ENCODE measurements at regions not wholly inside any gene's neighbourhood (a gene's known extent, or its start where the extent isn't known, plus 50 kb on each side); places are given as distances from the start of the nearest gene placed in this dataset.

DNA sequence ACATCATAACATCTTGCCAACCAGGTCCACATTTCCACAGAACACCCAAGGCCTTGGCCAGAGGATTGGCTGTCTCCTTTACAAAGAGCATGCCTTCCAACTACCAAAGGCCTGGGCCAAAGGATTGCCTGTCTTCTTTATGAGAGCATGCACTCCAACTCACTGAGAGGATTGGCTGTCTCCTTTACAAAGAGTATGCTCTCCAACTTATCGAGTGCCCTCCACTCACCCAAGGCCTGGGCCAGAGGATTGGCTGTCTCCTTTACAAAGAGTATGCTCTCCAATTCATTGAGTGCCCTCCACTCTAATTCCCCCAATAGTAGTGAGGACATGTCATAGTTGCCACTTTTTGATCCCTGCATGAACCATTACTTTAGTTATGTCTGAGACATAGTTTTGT is 79.9 kb upstream of the TAS2R1 start (continued):
- no peak for TF ChIP-seq ZFX (IDR thresholded peaks at IDR 0.05)
- TF ChIP-seq CBX3 (IDR thresholded peaks at IDR 0.05; ENCODE audit: low read depth), result no peak
- TF ChIP-seq FOSL1 (IDR thresholded peaks at IDR 0.05; ENCODE audit: low read depth), result no peak
- no peak for TF ChIP-seq SP1 (IDR thresholded peaks at IDR 0.05; ENCODE audit: low read depth)
- TF ChIP-seq ZNF274 (IDR thresholded peaks at IDR 0.05; ENCODE audit: low read depth, low read length), result no peak
- TF ChIP-seq EGR1 (IDR thresholded peaks at IDR 0.05; ENCODE audit: low read depth), result no peak
- no peak for TF ChIP-seq POLR2A (IDR thresholded peaks at IDR 0.05; ENCODE audit: borderline replicate concordance, extremely low read depth, insufficient read depth, insufficient read length)
- TF ChIP-seq SRF (IDR thresholded peaks at IDR 0.05; ENCODE audit: low read depth), result no peak

DNA sequence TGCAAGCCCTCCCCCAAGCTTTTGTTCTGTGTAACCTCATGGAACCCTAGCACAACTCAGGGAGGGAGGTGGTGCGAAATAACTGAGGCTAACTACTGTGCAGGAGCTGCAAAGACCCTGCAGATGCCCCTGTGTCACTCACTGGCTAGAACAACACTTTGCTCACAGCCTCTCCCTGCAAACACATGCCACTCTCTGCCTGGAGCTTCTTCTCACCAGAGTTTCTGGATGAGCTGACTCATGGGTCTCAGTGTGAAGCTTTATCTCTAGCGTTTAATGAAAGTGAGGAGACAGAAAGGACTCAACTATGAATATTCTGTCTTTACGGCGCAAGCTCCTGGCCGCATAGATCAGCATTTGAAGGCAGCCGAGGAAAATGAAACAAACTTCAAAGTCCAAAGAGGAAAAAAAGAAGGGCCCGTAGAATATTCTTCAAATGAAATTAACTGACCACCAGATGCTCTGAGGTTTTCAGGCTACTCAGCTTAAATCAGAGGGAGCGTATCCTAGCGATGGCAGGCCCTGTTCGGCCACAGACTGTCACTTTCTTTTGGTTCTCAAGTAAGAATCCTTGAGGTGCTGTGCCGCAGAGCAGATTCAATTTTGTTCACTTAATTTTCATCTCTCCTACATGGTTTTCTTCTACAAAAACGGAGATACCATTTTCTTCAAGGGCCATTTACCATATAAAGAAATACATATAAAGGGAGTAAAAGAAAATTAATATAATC is 77.7 kb upstream of the TAS2R1 start:
- CTCF ChIA-PET, result no interaction called here
- TF ChIP-seq ELF1 (IDR thresholded peaks at IDR 0.05; ENCODE audit: borderline replicate concordance, low read depth), result no peak
- no peaks in the 10 kb centered on the region for H3K9me3 ChIP-seq (ENCODE audit: control insufficient read depth in 1 of 2, insufficient read depth in 1 of 2, low read depth in 1 of 2, low read length in 2 of 2)
- DNase-seq (ENCODE audit: low read depth, low spot score) (no peak), ATAC-seq (no peak)
- no TSS peak for BruUV-seq (replicated peaks)
- H3K4me1 ChIP-seq (ENCODE audit: control insufficient read depth in 1 of 2, insufficient read depth in 2 of 2, low read length in 2 of 2), result no peaks in the 10 kb centered on the region
- POLR2A ChIA-PET, result no interaction called here
- H2AFZ ChIP-seq (ENCODE audit: low read depth, low read length, poor library complexity, severe bottlenecking), result no peak overlapping the region
- no peak overlapping the region for H3K4me2 ChIP-seq (ENCODE audit: low read length)
- no peaks in the 10 kb centered on the region for H3K9me2 ChIP-seq (ENCODE audit: insufficient read depth)
- H4K20me1 ChIP-seq (ENCODE audit: insufficient read depth), result no peaks in the 10 kb centered on the region
- intact Hi-C loops (cut with micrococcal nuclease), result no loop called here
- H3K27ac ChIP-seq (ENCODE audit: low read depth, low read length), result no peak overlapping the region
- H3K4me3 ChIP-seq (replicated peaks in 1 of 2; ENCODE audit: low read depth in 1 of 2, low read length in 2 of 2), result no peak overlapping the region
- H3K36me3 ChIP-seq (ENCODE audit: control insufficient read depth in 1 of 2, insufficient read depth in 2 of 2, low read length in 2 of 2), result no peaks in the 10 kb centered on the region
- no peak overlapping the region for H3K9ac ChIP-seq (ENCODE audit: low read length)
- H3K79me2 ChIP-seq (ENCODE audit: insufficient read depth, low read length), result no peaks in the 10 kb centered on the region
- no peaks in the 10 kb centered on the region for H3K27me3 ChIP-seq (ENCODE audit: insufficient read depth, low read length)
- RAD21 ChIA-PET (ENCODE audit: low non-redundant PET in 1 of 2, low total read pairs in 2 of 2, uncharacterized antibody in 2 of 2, unreplicated experiment in 2 of 2), result no interaction called here

DNA sequence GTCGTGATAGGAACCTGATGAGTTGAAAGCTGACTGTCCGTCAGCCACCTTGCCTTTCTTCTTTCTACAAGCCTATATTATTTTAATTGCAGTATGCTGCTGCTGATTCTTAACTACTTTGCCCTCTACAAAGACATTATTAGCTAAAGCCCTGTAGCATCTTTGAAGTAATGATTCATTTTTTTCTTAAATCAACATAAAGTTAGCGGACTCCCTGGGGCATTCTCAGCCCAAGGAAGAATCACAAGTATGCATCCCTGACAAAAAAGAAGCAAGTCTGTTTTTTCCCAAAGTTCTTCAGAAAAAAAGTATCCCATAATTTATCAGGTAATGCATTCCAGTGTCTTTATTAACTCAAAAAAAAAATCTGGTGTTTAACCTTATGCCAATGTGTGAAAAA is 69.5 kb upstream of the TAS2R1 start:
- ChIA-PET POLR2A (no interaction called here), CTCF (no interaction called here), RAD21 (ENCODE audit: low non-redundant PET in 1 of 2, low total read pairs in 2 of 2, uncharacterized antibody in 2 of 2, unreplicated experiment in 2 of 2) (no interaction called here)
- Histone ChIP-seq H3K27me3 (ENCODE audit: insufficient read depth, low read length) (no peaks in the 10 kb centered on the region), H3K4me2 (ENCODE audit: low read length) (no peak overlapping the region), H4K20me1 (ENCODE audit: insufficient read depth) (no peaks in the 10 kb centered on the region), H3K9me3 (ENCODE audit: control insufficient read depth in 1 of 2, insufficient read depth in 1 of 2, low read depth in 1 of 2, low read length in 2 of 2) (no peaks in the 10 kb centered on the region), H2AFZ (ENCODE audit: low read depth, low read length, poor library complexity, severe bottlenecking) (no peak overlapping the region), H3K79me2 (ENCODE audit: insufficient read depth, low read length) (no peaks in the 10 kb centered on the region), H3K36me3 (ENCODE audit: control insufficient read depth in 1 of 2, insufficient read depth in 2 of 2, low read length in 2 of 2) (no peaks in the 10 kb centered on the region), H3K9ac (ENCODE audit: low read length) (no peak overlapping the region), H3K4me1 (ENCODE audit: control insufficient read depth in 1 of 2, insufficient read depth in 2 of 2, low read length in 2 of 2) (no peaks in the 10 kb centered on the region), H3K9me2 (ENCODE audit: insufficient read depth) (no peaks in the 10 kb centered on the region), H3K4me3 (replicated peaks in 1 of 2; ENCODE audit: low read depth in 1 of 2, low read length in 2 of 2) (no peak overlapping the region), H3K27ac (ENCODE audit: low read depth, low read length) (no peak overlapping the region)
- ATAC-seq, result no peak
- DNase-seq (ENCODE audit: low read depth, low spot score), result no peak
- intact Hi-C loops (cut with micrococcal nuclease), result no loop called here
- BruUV-seq (replicated peaks), result no TSS peak
- no peak for TF ChIP-seq CBX3 (IDR thresholded peaks at IDR 0.05; ENCODE audit: low read depth)
- TF ChIP-seq SIN3A (IDR thresholded peaks at IDR 0.05; ENCODE audit: low read depth), result no peak
- TF ChIP-seq, protein P1, sequence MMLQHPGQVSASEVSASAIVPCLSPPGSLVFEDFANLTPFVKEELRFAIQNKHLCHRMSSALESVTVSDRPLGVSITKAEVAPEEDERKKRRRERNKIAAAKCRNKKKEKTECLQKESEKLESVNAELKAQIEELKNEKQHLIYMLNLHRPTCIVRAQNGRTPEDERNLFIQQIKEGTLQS (IDR thresholded peaks at IDR 0.05), result no peak
- TF ChIP-seq POLR2AphosphoS5 (IDR thresholded peaks at IDR 0.05; ENCODE audit: low read depth, low read length), result no peak
- TF ChIP-seq TCF7L2 (IDR thresholded peaks at IDR 0.05; ENCODE audit: borderline replicate concordance, extremely low read depth, insufficient read depth, insufficient read length), result no peak
- TF ChIP-seq CEBPB (IDR thresholded peaks at IDR 0.05; ENCODE audit: low read depth), result no peak
- no peak for TF ChIP-seq ELF1 (IDR thresholded peaks at IDR 0.05; ENCODE audit: borderline replicate concordance, low read depth)
- no peak for TF ChIP-seq EGR1 (IDR thresholded peaks at IDR 0.05; ENCODE audit: low read depth)
- no peak for TF ChIP-seq RAD21 (IDR thresholded peaks at IDR 0.05; ENCODE audit: low read depth)
- TF ChIP-seq, protein P2, sequence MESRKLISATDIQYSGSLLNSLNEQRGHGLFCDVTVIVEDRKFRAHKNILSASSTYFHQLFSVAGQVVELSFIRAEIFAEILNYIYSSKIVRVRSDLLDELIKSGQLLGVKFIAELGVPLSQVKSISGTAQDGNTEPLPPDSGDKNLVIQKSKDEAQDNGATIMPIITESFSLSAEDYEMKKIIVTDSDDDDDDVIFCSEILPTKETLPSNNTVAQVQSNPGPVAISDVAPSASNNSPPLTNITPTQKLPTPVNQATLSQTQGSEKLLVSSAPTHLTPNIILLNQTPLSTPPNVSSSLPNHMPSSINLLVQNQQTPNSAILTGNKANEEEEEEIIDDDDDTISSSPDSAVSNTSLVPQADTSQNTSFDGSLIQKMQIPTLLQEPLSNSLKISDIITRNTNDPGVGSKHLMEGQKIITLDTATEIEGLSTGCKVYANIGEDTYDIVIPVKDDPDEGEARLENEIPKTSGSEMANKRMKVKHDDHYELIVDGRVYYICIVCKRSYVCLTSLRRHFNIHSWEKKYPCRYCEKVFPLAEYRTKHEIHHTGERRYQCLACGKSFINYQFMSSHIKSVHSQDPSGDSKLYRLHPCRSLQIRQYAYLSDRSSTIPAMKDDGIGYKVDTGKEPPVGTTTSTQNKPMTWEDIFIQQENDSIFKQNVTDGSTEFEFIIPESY (IDR thresholded peaks at IDR 0.05; ENCODE audit: extremely low read depth, insufficient replicate concordance, low read length), result no peak
- TF ChIP-seq, protein P3, sequence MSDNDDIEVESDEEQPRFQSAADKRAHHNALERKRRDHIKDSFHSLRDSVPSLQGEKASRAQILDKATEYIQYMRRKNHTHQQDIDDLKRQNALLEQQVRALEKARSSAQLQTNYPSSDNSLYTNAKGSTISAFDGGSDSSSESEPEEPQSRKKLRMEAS (IDR thresholded peaks at IDR 0.05), result no peak
- no peak for TF ChIP-seq ZFX (IDR thresholded peaks at IDR 0.05)
- TF ChIP-seq POLR2A (IDR thresholded peaks at IDR 0.05; ENCODE audit: borderline replicate concordance, extremely low read depth, insufficient read depth, insufficient read length), result no peak
- TF ChIP-seq SRF (IDR thresholded peaks at IDR 0.05; ENCODE audit: low read depth), result no peak
- TF ChIP-seq JUND (IDR thresholded peaks at IDR 0.05), result no peak
